NCI-H1092 (cell line): ENCODE measurements at regions not wholly inside any gene's neighbourhood (a gene's known extent, or its start where the extent isn't known, plus 50 kb on each side); places are given as distances from the start of the nearest gene placed in this dataset.
"Not testable (repeated sequence)": the region's sequence is repeated elsewhere in the genome, so short reads cannot be mapped to it uniquely, and the experiment has no call there.

Experiments
- DNase-seq: peaks from one replicate; lab custom pipeline; 2025; lab: John Stamatoyannopoulos, UW

GRCh38 chr12:78501825-78502224, 362.7 kb upstream of the SYT1 start:
- DNase-seq = no peak

GRCh38 chr12:78519422-78519821, 345.2 kb upstream of the SYT1 start:
- DNase-seq = no peak

- DNase-seq = no peak
Observed at GRCh38 chr12:78530100-78530765, 334.3 kb upstream of the SYT1 start.

GRCh38 chr12:78531831-78532458, 332.6 kb upstream of the SYT1 start:
- no peak for DNase-seq

- no peak for DNase-seq
Observed at GRCh38 chr12:78534311-78534710, 330.3 kb upstream of the SYT1 start.

GRCh38 chr12:78540606-78541336, 323.8 kb upstream of the SYT1 start:
- DNase-seq = no peak

GRCh38 chr12:78550831-78551230, 313.7 kb upstream of the SYT1 start:
- no peak for DNase-seq

GRCh38 chr12:78555802-78556201, 308.8 kb upstream of the SYT1 start:
- DNase-seq = no peak

- DNase-seq = no peak
Observed at GRCh38 chr12:78556651-78557050, 307.9 kb upstream of the SYT1 start.

GRCh38 chr12:78559416-78559815, 305.2 kb upstream of the SYT1 start:
- DNase-seq = no peak

- no peak for DNase-seq
Observed at GRCh38 chr12:78559886-78560285, 304.7 kb upstream of the SYT1 start.

GRCh38 chr12:78560633-78561032, 303.9 kb upstream of the SYT1 start:
- no peak for DNase-seq

- DNase-seq = no peak
Observed at GRCh38 chr12:78562368-78563205, 302.0 kb upstream of the SYT1 start.

GRCh38 chr12:78563826-78564225, 300.7 kb upstream of the SYT1 start:
- no peak for DNase-seq

- DNase-seq = no peak
Observed at GRCh38 chr12:78566456-78566855, 298.1 kb upstream of the SYT1 start.

- DNase-seq = no peak
Observed at GRCh38 chr12:78568321-78569020, 296.1 kb upstream of the SYT1 start.

- no peak for DNase-seq
Observed at GRCh38 chr12:78571953-78572352, 292.6 kb upstream of the SYT1 start.

- not testable (repeated sequence) for DNase-seq
Observed at GRCh38 chr12:78575208-78575607, 289.4 kb upstream of the SYT1 start.

- DNase-seq = no peak
Observed at GRCh38 chr12:78579846-78580245, 284.7 kb upstream of the SYT1 start.

- no peak for DNase-seq
Observed at GRCh38 chr12:78580296-78580695, 284.3 kb upstream of the SYT1 start.

- DNase-seq = no peak
Observed at GRCh38 chr12:78584695-78585094, 279.9 kb upstream of the SYT1 start.

- DNase-seq = no peak
Observed at GRCh38 chr12:78585132-78585531, 279.4 kb upstream of the SYT1 start.
